ENCODE measurements at regions not wholly inside any gene's neighbourhood (a gene's known extent, or its start where the extent isn't known, plus 50 kb on each side); places are given as distances from the start of the nearest gene placed in this dataset.

DNA sequence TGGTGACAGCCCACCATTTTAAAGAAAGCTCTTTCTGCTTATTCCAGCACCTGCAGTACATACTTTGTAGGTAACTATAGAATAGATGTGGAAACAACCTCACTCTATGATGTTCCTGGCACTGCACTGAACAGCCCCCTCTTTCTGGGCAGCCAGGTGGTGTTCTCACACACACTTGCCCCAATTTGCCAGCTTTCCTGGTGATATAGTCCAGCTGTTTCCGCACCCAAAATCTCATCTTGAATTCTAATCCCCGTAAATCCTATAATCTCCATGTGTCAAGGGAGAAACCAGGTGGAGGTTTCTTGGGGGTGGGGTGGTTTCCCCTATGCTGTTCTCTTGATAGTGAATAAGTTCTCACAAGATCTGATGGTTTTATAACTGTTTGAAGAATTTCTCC lies 102.2 kb downstream of the FCRL5 start:
- Histone ChIP-seq H3K9me3 (replicated peaks; ENCODE audit: control insufficient read depth, insufficient read depth, low read length) (no peaks in the 10 kb centered on the region), H3K27ac (ENCODE audit: insufficient read depth, low read depth, low read length) (no peak overlapping the region), H3K4me1 (ENCODE audit: control insufficient read depth, extremely low read depth, insufficient read depth, low read length) (no peaks in the 10 kb centered on the region), H3K4me2 (ENCODE audit: insufficient read depth, low read length) (no peak overlapping the region), H3K4me3 (replicated peaks in 1 of 3; ENCODE audit: insufficient read depth in 1 of 3, low read depth in 1 of 3, low read length in 3 of 3) (no peak overlapping the region), H2AFZ (ENCODE audit: low read depth, low read length) (no peak overlapping the region), H3K36me3 (ENCODE audit: control insufficient read depth in 2 of 2, extremely low read depth in 1 of 2, insufficient read depth in 2 of 2, low read length in 2 of 2) (no peaks in the 10 kb centered on the region), H4K20me1 (replicated peaks; ENCODE audit: control insufficient read depth, extremely low read depth, insufficient read depth, low read length) (no peaks in the 10 kb centered on the region), H3K27me3 (ENCODE audit: control insufficient read depth in 2 of 2, insufficient read depth in 2 of 2, low read length in 2 of 2) (peaks cover 0 to 2% of the 10 kb centered on the region in 2 experiments), H3K79me2 (ENCODE audit: control insufficient read depth, insufficient read depth, low read length) (no peaks in the 10 kb centered on the region), H3K9me1 (replicated peaks; ENCODE audit: control insufficient read depth, extremely low read depth, insufficient read depth, low read length) (no peaks in the 10 kb centered on the region), H3K9ac (replicated peaks; ENCODE audit: extremely low read depth, insufficient read depth, low read length) (no peak overlapping the region)
- no TSS peak for BruUV-seq (replicated peaks)
- FAIRE-seq (no peak), DNase-seq (ENCODE audit: low read depth, low spot score) (no peak)
- ChIA-PET POLR2A (no interaction called here), CTCF (no interaction called here)
- TF ChIP-seq MAX (IDR thresholded peaks at IDR 0.05; ENCODE audit: insufficient read depth, insufficient read length) (no peak), EZH2 (IDR thresholded peaks at IDR 0.05; ENCODE audit: borderline replicate concordance, low read depth, low read length, severe bottlenecking) (no peak), POLR2AphosphoS5 (IDR thresholded peaks at IDR 0.05; ENCODE audit: insufficient read depth, low read depth, low read length) (no peak), FOS (IDR thresholded peaks at IDR 0.05; ENCODE audit: borderline replicate concordance, insufficient read depth, low read length) (no peak), GATA2 (IDR thresholded peaks at IDR 0.05; ENCODE audit: insufficient read depth, insufficient read length, low read depth, low read length) (no peak), CTCF (IDR thresholded peaks at IDR 0.05; ENCODE audit: extremely low read depth in 1 of 2, insufficient read depth in 1 of 2, low read depth in 1 of 2, low read length in 2 of 2) (no peak), MYC (IDR thresholded peaks at IDR 0.05; ENCODE audit: low read depth, low read length) (no peak), JUN (IDR thresholded peaks at IDR 0.05; ENCODE audit: borderline replicate concordance, insufficient read depth, insufficient read length, low read depth) (no peak), POLR2A (IDR thresholded peaks at IDR 0.05; ENCODE audit: low read depth, low read length) (no peak)
- dilution Hi-C loops (cut with MboI; ENCODE audit: extremely low pct_ligation_motif_present, low sequenced_read_pairs): no loop called here
- intact Hi-C loops (cut with micrococcal nuclease): no loop called here

Measured in endothelial cell of umbilical vein (primary cell).